HG03108 (cell line): ENCODE measurements at regions not wholly inside any gene's neighbourhood (a gene's known extent, or its start where the extent isn't known, plus 50 kb on each side); places are given as distances from the start of the nearest gene placed in this dataset.
"Not testable (repeated sequence)": the region's sequence is repeated elsewhere in the genome, so short reads cannot be mapped to it uniquely, and the experiment has no call there.

Experiments used
- ATAC-seq: cut with Tn5 transposase; IDR thresholded peaks from one replicate; pipeline ENCODE4 v1.9.1; 2021; ENCODE audit warnings: moderate library complexity; ENCODE audit not compliant: unreplicated experiment

DNA sequence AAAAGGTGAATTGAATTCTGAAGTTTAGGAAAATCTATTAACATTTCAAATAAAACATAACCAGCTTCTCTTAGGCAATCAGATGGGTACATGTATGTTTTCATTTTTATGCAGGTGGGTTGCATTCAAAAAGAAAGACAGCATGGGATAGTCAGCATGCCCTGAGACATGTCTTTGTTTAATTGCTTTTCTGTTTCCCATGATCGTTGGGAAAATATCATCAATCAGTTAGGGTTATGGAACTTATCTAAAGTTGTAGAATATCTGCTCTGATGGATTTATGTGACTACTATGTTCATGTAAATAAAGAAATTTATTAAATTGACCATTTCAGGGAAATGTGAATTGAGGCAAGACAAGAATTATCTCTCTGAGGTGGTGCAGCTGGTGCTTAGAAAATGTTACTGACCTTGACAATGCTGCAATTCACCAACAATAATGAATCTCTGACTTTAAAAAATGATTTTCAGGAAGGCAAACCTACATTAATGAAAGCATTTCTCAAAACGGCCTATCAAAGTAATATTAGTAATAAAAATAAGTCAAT is 112.7 kb downstream of the RFPL4B start:
- no peak for ATAC-seq

- ATAC-seq, result no peak
Measured at GRCh38 chr6:112464901-112465665, 118.0 kb downstream of the RFPL4B start.

- ATAC-seq, result no peak
Measured at GRCh38 chr6:112466373-112467151, 119.4 kb downstream of the RFPL4B start.

DNA sequence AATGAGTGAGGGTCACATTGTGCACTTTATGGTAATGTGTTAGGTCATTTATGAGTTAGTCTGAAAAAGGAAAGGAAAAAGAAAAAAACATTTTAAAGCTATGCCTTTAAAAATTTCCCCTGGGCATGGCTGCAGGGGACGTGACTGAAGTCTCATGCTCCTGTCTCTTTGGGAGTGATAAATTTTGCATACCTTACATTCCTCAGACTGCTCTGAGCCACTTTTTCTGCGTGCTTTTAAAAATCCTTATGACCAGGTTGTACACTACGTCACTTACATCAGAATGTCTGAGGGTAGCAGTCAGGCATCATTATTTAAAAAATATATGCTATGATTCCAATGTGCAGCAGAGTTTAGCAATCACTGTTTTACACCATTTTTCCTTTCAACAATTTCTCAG is 121.2 kb downstream of the RFPL4B start:
- no peak for ATAC-seq

DNA sequence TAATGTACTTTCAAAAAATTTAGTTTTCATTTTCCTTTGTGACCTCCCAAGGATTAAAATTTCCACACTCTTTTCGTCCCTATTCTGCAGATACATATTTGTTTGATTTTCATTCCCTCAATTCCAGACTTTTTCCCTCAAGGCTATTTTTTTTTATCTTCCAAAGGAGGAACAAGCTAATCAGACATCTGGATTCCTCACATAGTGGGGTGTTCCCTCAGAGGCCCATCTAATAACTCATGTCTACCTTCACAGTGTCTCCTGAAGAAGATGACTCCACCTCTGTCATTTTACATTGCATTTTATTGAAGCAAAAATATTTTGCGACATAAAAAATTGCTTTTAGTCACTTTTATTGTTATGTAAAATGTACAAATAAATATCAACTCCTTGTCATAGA is 122.2 kb downstream of the RFPL4B start:
- ATAC-seq, result no peak

DNA sequence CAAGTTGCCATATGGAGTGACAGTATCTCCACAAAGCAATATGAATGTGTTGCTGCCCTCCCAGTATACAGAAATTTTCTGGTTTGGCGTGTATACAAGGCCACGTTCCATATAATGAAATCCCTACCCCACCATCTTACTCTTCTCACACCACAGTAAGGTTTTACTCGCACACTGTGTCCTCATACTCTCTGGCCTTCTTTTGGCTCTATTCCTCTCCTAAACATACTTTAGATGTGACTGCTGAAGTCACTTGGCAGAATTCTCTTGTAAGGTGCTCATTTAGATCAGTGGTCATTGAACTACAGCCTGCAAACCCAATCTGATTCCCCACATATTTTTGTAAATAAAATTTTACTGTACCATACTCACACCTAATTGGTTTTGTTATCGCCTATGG is 123.2 kb downstream of the RFPL4B start:
- no peak for ATAC-seq

DNA sequence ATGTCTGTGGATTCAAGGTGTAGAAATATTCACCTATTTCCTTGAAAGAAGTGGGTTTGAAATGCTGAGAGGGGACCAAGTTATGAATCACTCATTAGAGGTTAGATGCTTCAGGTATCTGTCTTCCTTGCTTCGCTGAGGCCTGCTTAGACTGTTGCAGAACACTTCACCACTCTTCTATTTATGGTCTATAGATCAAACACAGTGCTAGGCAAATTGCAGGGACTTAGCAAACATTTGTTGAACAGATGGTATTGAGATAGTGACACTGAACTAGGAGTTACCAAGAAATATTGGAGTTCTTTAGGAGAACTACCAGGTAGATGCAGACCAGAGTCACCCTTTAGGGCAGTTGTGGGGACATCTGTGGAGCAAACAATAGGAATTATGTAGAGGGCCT is 123.8 kb downstream of the RFPL4B start:
- no peak for ATAC-seq

- ATAC-seq, result no peak
Measured at GRCh38 chr6:112475083-112475482, 128.0 kb downstream of the RFPL4B start.

DNA sequence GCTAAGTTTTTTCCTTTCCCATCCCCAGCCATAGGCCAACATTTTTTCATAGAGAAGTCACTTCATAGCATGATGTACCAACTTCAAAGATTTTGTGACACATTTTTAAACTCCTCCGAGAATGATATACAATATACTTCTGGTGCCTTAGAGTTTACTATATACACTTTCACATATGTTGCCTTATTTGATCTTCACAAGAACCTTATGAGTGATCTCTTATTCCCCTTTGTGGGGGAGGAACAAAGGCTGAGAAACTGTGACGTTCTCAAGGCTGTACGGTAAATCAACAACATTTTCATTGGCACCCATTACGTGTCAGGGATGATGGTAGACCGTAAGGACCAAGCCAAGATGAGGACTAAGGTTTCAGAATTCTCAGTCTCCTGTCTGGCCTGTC is 130.0 kb downstream of the RFPL4B start:
- no peak for ATAC-seq

GRCh38 chr6:112478036-112478435 is 130.9 kb downstream of the RFPL4B start:
- no peak for ATAC-seq

GRCh38 chr6:112479975-112480374 is 132.8 kb downstream of the RFPL4B start:
- ATAC-seq, result not testable (repeated sequence)

- ATAC-seq, result no peak
Measured at GRCh38 chr6:112480553-112480952, 133.4 kb downstream of the RFPL4B start.

DNA sequence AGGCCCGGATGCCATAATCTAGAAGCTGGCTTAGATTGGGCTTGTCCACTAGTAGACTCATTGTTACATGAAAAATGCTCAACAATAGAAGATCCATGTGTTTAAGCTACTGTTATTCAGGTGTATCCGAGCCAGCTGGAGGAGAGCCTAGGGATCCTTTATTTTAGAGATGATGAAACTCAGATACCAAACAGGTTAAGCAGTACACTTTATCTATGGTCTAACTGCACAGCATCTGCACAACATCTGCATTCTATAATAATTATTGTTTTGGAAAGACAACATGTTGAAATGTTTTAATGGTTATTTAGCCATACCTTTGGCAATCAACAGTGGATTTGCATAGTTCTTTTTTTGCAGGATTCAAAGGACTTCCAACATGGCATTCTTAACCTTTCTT is 134.1 kb downstream of the RFPL4B start:
- no peak for ATAC-seq

DNA sequence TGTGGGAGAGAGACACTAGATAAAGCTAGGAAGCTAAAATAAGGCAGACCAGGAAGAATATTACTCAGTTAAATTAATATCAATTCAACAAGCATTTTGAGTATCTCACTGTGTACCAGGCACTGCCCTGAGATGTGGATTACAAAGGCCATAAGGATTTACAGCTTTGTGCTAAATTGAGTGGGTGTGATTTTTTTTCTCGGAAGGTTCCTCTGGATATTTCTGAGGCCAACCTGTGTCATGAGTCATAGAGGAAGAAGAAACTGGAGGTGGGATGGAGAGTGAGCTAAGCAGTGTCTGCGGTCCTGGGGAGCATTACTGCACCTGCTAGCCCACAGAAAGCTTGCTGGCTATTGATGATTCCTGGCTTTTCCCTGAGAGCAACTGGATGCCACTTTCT is 135.2 kb downstream of the RFPL4B start:
- ATAC-seq, result no peak

GRCh38 chr6:112485120-112485826 is 138.1 kb downstream of the RFPL4B start:
- no peak for ATAC-seq

- ATAC-seq, result no peak
Measured at GRCh38 chr6:112485827-112486212, 138.7 kb downstream of the RFPL4B start.

- no peak for ATAC-seq
Measured at GRCh38 chr6:112486454-112486853, 139.3 kb downstream of the RFPL4B start.

- ATAC-seq, result no peak
Measured at GRCh38 chr6:112488238-112488637, 141.1 kb downstream of the RFPL4B start.

- ATAC-seq, result no peak
Measured at GRCh38 chr6:112501705-112502104, 154.6 kb downstream of the RFPL4B start.

GRCh38 chr6:112502351-112503090 is 155.4 kb downstream of the RFPL4B start:
- no peak for ATAC-seq

GRCh38 chr6:112503091-112503596 is 156.0 kb downstream of the RFPL4B start:
- ATAC-seq, result no peak
